KMS-11 (cell line): ENCODE measurements at regions not wholly inside any gene's neighbourhood (a gene's known extent, or its start where the extent isn't known, plus 50 kb on each side); places are given as distances from the start of the nearest gene placed in this dataset.

Source experiments
- H2AFZ ChIP-seq: fragments of 200-600 bp; sonication (generic); 2 replicates; pipeline ENCODE4 v1.6.1; 2016; ENCODE audit warnings: antibody characterized with exemption, mixed run types, low read depth
- H3K27ac ChIP-seq: fragments of 200-600 bp; sonication (generic); 2 replicates; pipeline ENCODE4 v1.6.1; 2016; ENCODE audit warnings: mild to moderate bottlenecking, mixed run types
- H3K27me3 ChIP-seq: fragments of 200-600 bp; sonication (generic); 2 replicates; pipeline ENCODE4 v1.6.1; 2017; ENCODE audit warnings: mild to moderate bottlenecking, low read depth, mixed run types, moderate library complexity; ENCODE audit not compliant: insufficient read depth
- H3K36me3 ChIP-seq: fragments of 200-600 bp; sonication (generic); 2 replicates; pipeline ENCODE4 v1.6.1; 2017; ENCODE audit warnings: mild to moderate bottlenecking, mixed run types; ENCODE audit not compliant: insufficient read depth
- H3K4me1 ChIP-seq: fragments of 200-600 bp; sonication (generic); 2 replicates; pipeline ENCODE4 v1.6.1; 2016; ENCODE audit warnings: mild to moderate bottlenecking, low read depth, mixed run types; ENCODE audit not compliant: poor library complexity, severe bottlenecking
- H3K4me2 ChIP-seq: fragments of 200-600 bp; sonication (generic); 2 replicates; pipeline ENCODE4 v1.7.0; 2016; ENCODE audit warnings: mild to moderate bottlenecking, mixed run types
- H3K4me3 ChIP-seq: fragments of 200-600 bp; sonication (generic); IDR thresholded peaks from 2 replicates; pipeline ENCODE4 v1.6.1; 2017; ENCODE audit warnings: low read depth, low read length, mixed read lengths; ENCODE audit not compliant: insufficient read depth
- H3K79me2 ChIP-seq: fragments of 200-600 bp; sonication (generic); 2 replicates; pipeline ENCODE4 v1.6.1; 2016; ENCODE audit warnings: low read depth, mixed run types; ENCODE audit not compliant: insufficient read depth
- H3K9ac ChIP-seq: fragments of 200-600 bp; sonication (generic); 2 replicates; pipeline ENCODE4 v1.6.1; 2016; ENCODE audit warnings: mild to moderate bottlenecking, mixed run types
- H4K20me1 ChIP-seq: fragments of 200-600 bp; sonication (generic); 2 replicates; pipeline ENCODE4 v1.6.1; 2016; ENCODE audit warnings: mild to moderate bottlenecking, mixed run types; ENCODE audit not compliant: insufficient read depth
- CTCF ChIP-seq: fragments of 200-600 bp; sonication (generic); conservative IDR thresholded peaks from 2 replicates; pipeline ENCODE4 v1.6.1; 2017; ENCODE audit warnings: low read depth, mild to moderate bottlenecking, antibody characterized with exemption, low read length, moderate library complexity, mixed read lengths

GRCh38 chrX:95156566-95156965 is 1482.6 kb downstream of the FAM133A start:
- Histone ChIP-seq H3K79me2 (no peaks in the 10 kb centered on the region), H3K36me3 (no peaks in the 10 kb centered on the region), H4K20me1 (no peaks in the 10 kb centered on the region), H3K4me3 (no peak overlapping the region), H3K4me1 (no peaks in the 10 kb centered on the region), H3K9ac (no peak overlapping the region), H3K27me3 (no peaks in the 10 kb centered on the region), H2AFZ (no peak overlapping the region), H3K4me2 (no peak overlapping the region), H3K27ac (no peak overlapping the region)
- TF ChIP-seq CTCF: no peak
